RWPE1 (cell line): ENCODE measurements at regions not wholly inside any gene's neighbourhood (a gene's known extent, or its start where the extent isn't known, plus 50 kb on each side); places are given as distances from the start of the nearest gene placed in this dataset.

ENCODE experiments used
- CTCF ChIA-PET: fragments of 350-600 bp; sonication (Branson Sonifier 250); formaldehyde crosslinking; extraction: SDS; loops from one replicate; lab custom pipeline; 2021; lab: Yijun Ruan, JAX
- POLR2A ChIA-PET: fragments of 400-600 bp; formaldehyde crosslinking; extraction: SDS; loops from one replicate; lab custom pipeline; 2020; ENCODE audit warnings: antibody characterized with exemption; ENCODE audit not compliant: low non-redundant PET; lab: Yijun Ruan, JAX
- DNase-seq: peaks from one replicate; pipeline ENCODE4 v3.0.0; 2012; ENCODE audit warnings: low spot score
- H3K27ac ChIP-seq: fragments of 450-650 bp; 2 replicates; pipeline ENCODE4 v1.5.1; 2017
- TF ChIP-seq, protein P1 (sequence below): fragments of 450-650 bp; conservative IDR thresholded peaks from 2 replicates; pipeline ENCODE4 v1.5.1; 2017; ENCODE audit warnings: low read depth, mild to moderate bottlenecking

DNA sequence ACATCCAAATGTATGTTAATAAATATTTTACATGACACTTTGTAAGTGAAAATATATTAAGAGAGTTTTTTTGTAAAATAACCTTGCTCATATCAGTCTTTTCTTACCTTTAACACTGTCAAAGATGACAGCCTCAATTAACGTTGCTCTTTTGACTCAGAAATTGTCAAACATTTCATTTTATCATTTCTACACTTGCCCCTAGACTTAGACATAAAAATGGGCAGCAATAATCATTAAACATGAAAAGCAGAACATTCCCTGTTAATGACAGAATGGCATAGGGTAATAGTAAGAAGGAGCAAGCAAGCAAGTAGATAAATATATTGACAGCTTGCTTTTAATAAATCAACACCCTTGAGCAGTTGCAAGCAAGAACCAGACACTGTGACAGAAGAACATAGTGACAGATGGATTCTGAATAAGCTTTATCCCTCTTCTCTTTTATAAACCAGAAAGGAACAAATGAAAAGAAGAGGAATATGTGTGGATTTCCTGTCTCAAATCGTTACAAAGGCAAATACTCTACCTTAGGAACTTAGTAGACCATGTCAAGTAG is 796.0 kb upstream of the CHD1 start:
- POLR2A ChIA-PET, result no interaction called here

DNA sequence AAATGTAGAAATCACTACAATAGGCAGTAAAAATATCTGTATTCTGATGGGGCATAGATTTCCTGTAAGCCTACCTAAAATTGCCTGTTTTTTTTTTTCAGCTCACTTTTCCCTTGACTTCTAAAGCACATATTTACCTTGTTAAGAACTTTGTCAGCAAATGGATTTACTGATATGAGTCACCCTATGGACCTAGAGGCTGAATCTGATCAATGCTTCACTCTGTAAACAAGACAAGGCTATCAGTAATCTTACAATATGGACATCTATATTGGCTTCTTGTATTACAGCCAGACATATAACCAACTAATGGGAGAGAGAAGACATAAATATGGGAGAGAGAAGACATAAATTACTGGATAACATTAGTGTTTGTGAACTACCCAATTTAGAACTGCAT is 792.7 kb upstream of the CHD1 start:
- TF ChIP-seq, protein P1, sequence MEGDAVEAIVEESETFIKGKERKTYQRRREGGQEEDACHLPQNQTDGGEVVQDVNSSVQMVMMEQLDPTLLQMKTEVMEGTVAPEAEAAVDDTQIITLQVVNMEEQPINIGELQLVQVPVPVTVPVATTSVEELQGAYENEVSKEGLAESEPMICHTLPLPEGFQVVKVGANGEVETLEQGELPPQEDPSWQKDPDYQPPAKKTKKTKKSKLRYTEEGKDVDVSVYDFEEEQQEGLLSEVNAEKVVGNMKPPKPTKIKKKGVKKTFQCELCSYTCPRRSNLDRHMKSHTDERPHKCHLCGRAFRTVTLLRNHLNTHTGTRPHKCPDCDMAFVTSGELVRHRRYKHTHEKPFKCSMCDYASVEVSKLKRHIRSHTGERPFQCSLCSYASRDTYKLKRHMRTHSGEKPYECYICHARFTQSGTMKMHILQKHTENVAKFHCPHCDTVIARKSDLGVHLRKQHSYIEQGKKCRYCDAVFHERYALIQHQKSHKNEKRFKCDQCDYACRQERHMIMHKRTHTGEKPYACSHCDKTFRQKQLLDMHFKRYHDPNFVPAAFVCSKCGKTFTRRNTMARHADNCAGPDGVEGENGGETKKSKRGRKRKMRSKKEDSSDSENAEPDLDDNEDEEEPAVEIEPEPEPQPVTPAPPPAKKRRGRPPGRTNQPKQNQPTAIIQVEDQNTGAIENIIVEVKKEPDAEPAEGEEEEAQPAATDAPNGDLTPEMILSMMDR, result no peak
- no peak for DNase-seq
- POLR2A ChIA-PET, result no interaction called here
- no peak overlapping the region for H3K27ac ChIP-seq
- CTCF ChIA-PET, result no interaction called here

More for the DNA sequence above, 796.0 kb upstream of the CHD1 start:
- no peak for DNase-seq
- no peak overlapping the region for H3K27ac ChIP-seq
- TF ChIP-seq, protein P1, result no peak
- CTCF ChIA-PET, result no interaction called here

DNA sequence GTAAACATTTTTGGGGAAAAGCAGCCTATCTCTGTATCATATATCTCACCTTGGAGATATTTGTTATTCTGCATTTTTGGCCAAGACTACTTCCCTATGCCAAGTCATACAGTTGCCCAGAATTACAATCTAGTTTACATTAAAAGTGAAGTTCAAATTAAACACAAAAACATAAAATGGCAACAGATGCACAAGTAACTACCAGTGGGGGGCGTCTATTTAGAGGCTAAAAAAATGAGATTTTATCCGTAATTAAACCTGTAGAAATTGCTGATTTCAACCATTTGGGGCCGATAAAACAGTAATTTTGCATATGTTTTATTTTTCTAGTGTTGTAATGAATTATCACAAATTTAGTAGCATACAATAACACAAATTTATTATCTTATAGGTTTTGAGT is 787.1 kb upstream of the CHD1 start:
- POLR2A ChIA-PET, result no interaction called here
- no peak for DNase-seq
- CTCF ChIA-PET, result no interaction called here

DNA sequence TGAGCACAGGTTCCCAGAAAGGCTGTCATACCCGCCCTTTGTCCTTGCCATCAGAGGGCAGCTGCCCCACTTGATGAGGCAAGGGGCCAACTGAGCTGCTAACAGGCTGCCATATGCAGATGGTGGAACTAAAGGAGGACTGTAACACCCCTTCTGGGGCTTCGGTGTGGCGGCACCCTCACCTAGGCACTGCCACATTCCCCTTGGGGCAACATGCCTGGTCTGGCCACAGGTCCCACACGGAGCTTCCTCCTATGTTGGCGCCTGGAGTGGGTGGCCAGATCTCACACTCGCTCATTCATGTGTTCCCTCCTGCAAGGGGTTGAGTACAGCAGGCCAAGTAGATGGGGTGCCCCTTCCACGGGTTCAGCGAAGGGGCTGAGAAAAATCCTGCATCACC is 777.4 kb upstream of the CHD1 start:
- TF ChIP-seq, protein P1, result no peak
- CTCF ChIA-PET, result no interaction called here

More for the DNA sequence above, 787.1 kb upstream of the CHD1 start:
- H3K27ac ChIP-seq, result no peak overlapping the region
- TF ChIP-seq, protein P1, result no peak

DNA sequence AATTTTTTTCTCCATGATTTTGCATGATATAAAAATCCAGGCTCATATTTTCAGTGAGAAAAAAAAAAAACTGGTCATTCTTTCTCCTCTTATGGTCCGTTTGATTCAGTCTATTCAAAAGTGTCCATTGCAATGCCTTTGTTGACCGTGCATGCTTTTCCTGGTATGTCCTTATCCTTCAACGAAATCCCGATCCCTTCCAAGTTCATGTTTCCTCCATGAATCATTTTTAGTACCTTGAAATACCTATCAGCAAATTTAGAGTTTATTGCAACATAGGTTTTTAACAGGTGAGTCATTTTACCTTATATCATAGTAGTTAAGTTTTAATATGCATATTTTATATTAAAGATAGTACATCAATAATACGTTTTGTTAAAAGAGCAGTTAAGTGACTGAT is 773.8 kb upstream of the CHD1 start:
- no peak overlapping the region for H3K27ac ChIP-seq
- CTCF ChIA-PET, result no interaction called here
- peak; percentile 60 for DNase-seq
- TF ChIP-seq, protein P1, result no peak
- POLR2A ChIA-PET, result no interaction called here

More for the DNA sequence above, 777.4 kb upstream of the CHD1 start:
- H3K27ac ChIP-seq, result no peak overlapping the region
- POLR2A ChIA-PET, result no interaction called here
- DNase-seq, result no peak

DNA sequence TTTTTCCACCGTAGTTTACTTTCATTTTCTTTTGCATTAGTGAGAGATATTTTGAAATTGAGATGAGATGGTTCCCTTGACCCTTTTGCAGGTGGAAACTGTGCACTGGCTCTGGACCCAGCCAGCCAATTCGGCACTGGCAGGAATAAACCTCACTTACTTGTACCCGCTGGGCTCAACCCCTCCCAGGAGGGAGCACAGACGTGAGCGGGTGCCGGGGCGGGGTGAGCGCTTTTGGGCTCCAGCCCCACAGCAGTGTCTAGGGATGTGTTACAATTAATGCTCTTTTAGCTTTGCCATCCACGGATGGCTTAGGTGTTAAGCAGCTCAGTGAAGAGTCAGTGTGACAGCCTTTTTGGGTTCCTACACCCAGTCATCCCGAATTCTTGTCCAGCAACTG is 766.1 kb upstream of the CHD1 start:
- DNase-seq, result no peak
- TF ChIP-seq, protein P1, result no peak
- no peak overlapping the region for H3K27ac ChIP-seq
- ChIA-PET CTCF (interaction anchor here (0.6 to 0.7 kb wide), 2 partner anchors 87 to 885 kb away, joined by 3 read pairs; no protein-coding TSS in a partner anchor), POLR2A (no interaction called here)

DNA sequence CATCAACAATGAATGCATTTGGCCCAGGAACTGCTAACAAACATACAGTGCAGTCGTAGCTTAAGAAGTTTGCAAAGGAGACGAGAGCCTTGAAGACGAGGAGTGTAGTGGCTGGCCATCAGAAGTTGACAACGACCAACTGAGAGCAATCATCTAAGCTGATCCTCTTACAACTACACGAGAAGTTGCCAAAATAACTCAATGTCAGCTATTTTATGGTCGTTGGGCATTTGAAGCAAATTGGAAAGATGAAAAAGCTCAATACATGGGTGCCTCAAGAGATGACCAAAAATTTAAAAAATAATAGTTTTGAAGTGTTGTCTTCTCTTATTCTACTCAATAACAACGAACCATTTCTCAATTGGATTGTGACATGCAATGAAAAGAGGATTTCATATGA is 757.7 kb upstream of the CHD1 start:
- TF ChIP-seq, protein P1, result no peak
- ChIA-PET POLR2A (no interaction called here), CTCF (interaction anchor here (0.6 to 0.8 kb wide), 2 partner anchors 12 to 42 kb away, joined by 3 to 4 read pairs; no protein-coding TSS in a partner anchor)
- no peak for DNase-seq
- no peak overlapping the region for H3K27ac ChIP-seq
